IPS DF 4.7 (cell line): ENCODE measurements at regions not wholly inside any gene's neighbourhood (a gene's known extent, or its start where the extent isn't known, plus 50 kb on each side); places are given as distances from the start of the nearest gene placed in this dataset.
A peak's percentile ranks its signal among the peaks of the same experiment; 100 is the strongest.
"Not testable (repeated sequence)": the region's sequence is repeated elsewhere in the genome, so short reads cannot be mapped to it uniquely, and the experiment has no call there.

Experiments
- DNase-seq: peaks from one replicate; pipeline ENCODE4 v3.0.0-alpha.2; 2013; ENCODE audit warnings: low spot score; ENCODE audit errors: extremely low read depth

DNA sequence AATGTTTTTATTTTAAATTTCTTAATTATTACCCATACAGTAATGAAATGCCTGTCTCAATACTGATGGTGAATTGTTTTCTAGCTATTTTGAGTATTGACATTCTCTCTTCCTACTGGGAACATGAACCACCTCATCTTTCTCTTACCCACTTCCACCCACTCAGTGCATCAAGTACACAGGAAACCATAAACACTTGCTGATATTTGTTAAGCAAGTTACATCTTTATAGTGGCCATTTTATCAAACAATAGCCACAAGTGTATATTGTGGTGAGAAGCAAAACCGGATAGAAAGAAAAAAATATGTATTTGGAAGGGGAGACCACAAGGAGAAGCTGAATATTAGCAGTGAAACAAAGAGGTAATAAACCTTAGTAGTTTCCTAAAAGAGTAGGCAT is 368.1 kb upstream of the HNRNPA3 start:
- no peak for DNase-seq

DNA sequence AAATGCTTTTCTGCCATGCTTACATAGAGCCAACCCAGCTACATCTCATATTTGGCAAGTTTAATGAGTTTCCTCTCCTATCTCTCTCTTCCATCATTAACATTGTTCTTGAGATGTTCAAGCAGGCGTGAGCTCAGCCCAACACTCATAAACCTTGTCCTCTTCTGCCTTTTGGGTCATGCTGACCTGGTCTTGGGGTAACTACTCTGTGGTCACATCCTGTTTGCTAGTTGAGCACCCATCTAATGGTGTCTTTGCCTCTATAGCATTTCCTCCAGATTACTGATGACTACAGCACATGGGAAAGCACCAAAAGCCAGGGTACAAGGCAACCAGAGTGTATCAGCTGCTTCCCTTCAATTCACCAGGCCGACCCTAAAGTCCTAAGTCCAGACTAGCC is 366.9 kb upstream of the HNRNPA3 start:
- no peak for DNase-seq

DNA sequence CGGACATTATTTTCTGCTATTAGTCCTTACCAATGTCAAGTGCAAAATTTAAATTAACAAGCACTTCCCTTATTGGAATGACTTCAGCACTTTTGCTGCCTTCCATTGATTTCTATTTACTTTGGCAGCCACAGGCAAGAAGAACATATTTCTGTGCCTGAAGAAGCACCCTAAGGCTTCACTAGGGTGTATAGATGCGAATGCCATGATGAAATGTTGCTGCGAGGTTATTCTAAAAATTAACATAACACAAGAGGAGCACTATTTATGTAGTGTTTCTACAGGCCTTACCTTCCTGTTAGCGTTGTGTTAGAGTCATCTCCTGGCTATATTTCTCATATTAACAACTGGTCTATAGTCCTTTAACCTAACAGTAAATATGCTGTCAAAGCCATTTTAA is 365.0 kb upstream of the HNRNPA3 start:
- no peak for DNase-seq

DNA sequence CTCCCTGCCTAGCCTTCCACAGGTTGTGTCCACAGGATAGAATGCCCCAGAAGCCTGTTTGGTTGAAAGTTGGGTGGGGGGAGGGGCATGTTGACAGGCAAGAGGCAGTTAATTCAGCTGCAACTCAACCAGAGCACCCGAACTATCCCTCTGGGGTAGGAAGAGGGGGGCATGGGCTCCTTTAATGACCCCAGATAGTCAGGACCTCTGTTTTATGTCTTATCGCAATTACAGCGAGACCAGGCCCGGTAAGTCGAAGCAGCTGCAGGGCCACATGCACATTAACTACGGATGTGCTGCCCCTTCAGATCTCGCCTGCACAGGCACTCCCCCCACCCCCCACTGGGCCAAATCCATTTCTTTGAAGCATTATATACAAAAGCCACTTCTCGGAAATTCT is 363.8 kb upstream of the HNRNPA3 start:
- no peak for DNase-seq

DNA sequence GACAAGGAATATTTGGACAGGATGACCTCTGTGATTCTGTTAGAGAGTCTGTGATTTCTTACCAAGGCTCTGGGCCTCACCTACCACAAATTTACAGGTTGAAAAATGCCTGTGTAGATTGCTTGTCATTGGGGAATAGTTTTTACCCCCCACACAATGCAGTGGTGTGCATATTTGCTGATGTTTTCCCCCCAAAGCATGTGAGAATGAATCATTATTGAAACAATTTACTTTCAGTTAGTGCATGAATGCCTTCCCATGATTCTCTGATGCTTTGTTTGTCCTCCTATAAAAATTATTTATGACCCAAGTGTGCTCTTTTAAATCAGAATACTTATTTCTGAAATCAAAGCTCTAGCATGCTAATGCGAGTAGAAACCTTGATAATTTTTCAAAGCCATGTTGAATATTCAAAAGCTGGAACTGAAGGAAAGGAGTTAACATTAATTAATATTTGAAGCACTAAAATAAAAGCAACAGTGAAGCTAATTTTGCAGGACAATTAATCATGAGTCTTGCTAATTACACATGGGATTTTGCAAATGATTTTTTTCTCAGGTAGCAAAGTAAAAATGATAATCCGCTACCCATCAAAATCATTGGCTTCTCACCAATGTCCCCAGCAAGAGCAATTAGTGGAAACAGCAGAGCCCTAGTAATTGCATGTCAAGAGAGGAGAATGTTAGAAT is 361.2 kb upstream of the HNRNPA3 start:
- no peak for DNase-seq

DNA sequence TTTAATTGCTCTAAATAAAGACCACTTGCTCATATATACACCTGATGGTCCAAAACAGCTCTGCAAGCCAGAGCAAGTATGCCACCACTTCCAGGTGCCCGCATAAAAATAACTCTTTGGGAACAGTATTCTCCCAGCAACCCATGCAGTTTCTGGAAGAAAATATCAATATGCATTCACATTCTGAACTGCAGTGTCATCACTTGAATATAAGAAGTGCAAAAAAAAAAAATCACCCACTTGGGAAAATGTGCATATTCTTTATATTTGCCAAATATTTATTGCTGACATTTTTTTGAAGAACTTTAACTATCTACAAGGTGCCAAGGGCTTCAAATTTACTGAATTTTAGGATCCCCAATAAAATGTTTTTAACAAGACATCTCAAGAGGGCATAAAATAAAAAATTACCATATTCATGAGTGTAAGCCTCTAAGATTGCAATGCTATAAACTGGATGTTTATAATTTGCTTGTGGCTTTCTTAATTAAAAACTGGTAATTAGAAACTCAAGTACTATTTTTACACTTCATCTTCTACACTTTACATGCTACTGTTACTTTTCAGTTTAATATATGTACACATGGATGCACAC is 360.6 kb upstream of the HNRNPA3 start:
- no peak for DNase-seq

DNA sequence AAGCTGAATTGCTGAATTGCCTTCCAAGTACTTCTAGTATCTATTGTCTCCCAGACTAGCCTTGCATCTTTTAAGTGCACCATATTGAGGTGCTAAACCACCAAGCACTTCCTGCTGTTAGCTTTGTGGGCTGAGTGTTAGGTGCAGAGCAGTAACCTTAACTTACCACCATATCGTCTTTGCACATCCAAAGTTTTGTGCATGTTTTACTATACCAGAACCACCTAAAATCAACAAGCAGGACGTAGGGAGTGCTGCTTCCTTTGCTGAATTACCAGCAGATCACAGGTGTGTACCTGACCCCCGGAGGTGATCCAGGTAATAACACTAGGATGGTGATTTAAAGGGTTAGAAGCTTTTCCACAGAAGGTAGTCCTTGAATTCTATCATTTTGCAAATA is 359.9 kb upstream of the HNRNPA3 start:
- DNase-seq = no peak

DNA sequence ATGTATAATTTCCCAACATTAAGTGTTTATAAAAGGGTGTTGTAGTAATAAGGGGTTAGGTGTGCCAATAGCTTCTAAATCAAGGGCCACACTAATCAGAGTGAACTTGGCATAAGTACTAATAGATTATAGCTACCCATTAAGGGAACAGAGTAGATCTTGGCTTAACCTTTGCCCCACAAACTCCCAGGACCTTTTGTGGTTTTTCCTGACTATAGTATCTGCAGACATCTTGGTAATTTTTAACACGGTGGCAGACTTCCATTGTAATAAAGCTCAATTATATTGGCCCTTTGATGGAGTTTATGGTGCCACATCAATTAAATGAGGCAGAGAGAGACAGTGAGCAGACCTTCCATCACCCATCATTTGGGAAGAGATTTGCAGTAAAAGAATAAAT is 358.5 kb upstream of the HNRNPA3 start:
- DNase-seq = no peak

DNA sequence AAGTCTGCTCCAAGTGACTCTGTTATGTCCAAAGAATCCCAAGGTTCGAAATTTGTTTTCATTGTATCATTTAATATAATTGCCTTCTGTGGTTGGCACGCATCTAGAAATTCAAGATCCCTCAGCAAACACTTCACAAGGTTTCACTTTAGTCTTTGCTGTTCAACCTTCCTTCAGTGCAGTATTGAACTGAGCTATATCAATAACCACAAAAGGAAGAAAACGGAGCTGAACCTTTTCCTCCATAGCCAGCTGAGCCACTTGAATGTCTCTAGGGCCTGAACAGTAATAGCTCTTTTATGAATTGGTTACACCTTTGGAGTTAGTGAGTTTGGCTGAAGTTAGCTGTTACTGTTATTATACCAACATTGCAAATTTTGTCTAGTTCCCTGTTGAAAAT is 357.7 kb upstream of the HNRNPA3 start:
- DNase-seq = no peak

DNA sequence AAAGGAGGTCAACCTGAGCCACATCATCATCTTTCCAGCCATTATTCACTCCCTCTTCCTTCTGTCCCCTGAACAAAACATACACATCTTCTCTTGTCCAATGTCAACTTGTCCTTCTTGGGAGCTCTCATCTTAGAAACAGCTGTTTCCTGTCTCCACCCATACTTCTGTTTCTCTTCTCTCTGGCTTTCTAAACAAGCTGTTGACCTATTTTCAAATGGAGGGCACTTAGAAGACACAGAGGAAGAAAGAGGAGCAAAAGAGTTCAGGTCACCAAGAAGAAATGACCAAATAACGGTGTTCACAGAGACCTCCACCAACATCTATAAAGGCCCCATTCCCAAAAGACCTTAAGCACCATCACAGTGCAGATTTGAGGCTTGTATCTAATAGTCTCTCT is 355.9 kb upstream of the HNRNPA3 start:
- DNase-seq = no peak

DNA sequence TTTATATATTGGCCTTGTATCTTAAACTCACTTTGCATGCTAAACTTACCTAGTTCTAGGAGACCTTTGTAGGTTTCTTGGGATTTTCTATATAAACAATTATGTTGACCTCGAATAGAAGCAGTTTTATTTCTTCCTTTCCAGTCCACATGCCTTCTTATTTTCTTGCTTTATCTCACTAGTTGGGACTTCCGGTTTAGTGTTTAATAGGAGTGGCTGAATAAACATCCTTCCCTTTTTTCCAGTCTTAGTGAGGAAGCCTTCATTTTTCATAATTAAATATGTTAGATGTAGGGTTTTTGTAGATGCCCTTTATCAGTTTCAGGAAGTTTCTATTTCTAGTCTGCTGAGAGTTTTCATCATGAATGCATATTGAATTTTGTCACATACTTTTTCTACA is 347.3 kb upstream of the HNRNPA3 start:
- no peak for DNase-seq

DNA sequence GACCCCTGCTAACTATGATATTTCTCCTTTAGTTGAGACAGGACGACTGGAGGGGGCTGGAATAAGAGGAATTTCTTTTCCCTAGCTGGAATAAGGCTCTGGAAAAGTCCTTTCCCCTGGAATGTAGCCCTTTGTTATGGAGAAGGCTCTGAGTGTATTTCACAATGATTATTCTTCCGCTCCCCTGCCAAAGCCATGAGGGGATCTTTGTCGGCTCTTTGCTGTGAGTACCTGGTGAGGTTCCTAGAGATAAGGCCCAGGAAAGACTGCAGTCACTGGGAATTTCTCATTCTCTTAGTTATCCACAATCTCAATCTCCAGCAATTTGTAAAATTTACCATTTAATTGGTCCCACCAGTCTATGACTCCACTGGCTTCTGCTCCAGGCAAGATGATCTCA is 340.2 kb upstream of the HNRNPA3 start:
- DNase-seq = peak; percentile 44

DNA sequence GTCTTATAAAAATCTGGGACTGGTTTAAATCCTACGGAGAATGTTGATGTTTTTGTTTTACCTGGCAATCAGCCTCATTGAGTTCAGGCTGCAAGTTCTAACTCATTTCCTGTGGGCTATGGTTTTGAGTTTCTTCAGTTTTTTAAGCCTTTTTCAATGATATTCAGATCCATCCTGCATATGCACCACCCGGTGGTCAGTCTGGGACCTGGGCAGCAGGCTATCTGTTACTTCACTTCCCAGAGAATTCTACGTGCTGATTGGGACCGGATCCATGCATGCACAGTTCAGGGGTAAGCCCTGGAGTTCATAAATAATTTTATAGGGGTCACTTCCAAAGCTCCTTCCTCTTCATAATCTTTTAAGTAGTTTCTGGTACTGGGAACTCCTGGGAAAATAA is 339.2 kb upstream of the HNRNPA3 start:
- no peak for DNase-seq

DNA sequence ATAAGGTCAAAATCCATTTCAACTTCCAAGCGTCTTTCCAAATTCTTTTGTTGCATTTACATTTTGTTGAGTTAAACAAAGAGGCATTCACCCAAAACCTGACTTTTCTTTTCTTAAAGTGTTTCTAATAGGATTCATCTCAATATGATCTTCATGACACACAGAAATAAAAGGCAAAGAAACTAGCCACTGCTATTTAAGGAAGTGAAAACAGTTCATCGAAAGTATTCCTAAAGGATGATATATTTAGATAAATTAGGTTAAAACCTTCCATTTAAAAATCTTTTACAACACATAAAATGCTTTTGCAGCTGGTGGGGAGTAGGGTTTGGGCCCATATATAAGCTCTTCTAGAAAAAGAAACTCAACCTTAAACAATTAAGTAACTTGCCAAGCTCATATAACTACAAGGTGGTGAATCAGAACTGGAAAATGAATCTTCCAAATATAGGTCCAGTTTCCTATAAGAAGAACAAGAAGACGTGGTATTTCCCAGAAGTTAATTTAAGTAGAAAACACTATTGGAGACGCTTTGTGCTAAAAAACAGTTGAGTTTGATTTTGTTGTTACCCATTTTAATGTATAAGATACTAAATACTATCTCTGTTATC is 336.0 kb upstream of the HNRNPA3 start:
- DNase-seq = no peak

DNA sequence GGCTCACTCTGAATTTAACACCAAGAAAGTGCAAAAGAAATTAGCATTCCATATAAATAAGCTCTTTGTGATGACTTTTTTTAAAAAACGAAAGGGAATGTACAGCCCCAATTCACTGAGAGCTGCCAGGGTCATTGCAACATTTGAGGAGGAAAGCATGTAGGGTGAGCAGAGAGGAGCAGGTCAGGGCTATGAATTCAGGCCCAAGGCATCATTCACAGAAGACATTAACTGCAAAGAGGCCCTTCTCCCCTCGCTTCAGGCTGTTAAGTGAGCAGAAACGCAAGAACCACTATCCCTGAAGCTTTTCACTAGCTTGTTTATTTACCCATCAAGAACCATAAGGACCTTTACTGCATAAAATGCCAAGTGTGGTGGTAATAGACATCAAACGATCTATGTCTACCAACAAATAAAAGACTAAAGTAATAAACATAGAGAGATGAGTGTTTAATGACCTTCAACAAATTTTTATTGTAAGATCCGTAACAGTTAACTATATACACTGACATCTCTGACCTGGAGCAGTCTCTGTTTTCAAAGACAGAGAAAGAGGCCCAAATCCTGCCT is 333.1 kb upstream of the HNRNPA3 start:
- no peak for DNase-seq

DNA sequence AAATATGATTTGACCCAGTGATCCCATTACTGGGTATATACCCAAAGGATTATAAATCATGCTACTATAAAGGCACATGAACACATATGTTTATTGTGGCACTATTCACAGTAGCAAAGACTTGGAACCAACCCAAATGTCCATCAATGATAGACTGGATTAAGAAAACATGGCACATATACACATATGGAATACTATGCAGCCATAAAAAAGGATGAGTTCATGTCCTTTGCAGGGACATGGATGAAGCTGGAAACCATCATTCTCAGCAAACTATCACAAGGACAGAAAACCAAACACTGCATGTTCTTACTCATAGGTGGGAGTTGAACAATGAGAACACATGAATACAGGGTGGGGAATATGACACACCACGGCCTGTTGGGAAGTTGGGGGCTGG is 330.5 kb upstream of the HNRNPA3 start:
- DNase-seq = not testable (repeated sequence)

DNA sequence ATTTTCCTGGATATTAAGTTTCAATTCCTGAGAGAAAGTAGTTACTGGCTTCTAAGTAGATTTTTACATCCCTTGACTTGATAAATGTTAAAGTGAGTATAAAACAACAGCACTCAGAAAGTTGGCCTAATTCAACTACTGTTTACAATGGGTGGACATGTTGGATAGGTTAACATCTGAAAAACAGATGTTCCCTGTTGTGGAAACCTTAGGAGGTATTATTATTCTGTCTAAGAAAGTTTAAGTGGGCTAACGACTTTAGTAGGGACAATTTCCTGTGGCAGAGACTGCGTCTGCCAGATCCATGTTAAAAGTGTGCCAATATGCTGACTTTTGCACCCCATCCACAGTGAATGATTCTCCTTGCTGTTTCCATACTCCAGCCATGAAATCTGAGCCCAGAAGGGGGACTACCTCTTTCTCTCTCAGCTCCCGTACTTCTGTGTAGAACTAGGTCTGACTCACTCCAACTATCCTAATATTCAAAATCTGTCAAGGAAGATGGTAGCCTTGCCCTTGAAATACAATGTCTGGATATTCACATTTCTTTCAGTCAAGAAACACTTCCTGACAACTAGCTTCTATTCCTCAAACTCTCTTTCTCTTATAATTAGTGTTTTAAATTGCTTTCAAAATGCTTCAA is 327.5 kb upstream of the HNRNPA3 start:
- DNase-seq = no peak

DNA sequence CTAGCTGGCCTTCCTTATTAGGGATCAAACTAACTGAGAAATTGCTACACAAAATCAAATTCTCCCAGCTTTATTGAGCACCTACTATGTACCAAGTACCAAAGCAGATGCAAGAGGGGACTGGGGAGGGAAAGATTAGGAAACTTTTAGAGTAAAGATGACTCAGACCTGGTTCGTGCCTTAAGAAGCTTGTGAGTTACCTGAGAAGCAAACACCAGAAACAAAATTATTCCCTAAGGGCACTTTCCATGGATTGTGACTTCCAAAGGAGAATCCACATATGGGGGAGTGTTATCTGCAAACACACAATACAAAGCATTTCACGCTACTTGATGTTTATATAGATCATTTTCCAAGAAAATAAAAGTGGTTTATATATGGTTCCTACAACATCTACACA is 326.9 kb upstream of the HNRNPA3 start:
- no peak for DNase-seq

DNA sequence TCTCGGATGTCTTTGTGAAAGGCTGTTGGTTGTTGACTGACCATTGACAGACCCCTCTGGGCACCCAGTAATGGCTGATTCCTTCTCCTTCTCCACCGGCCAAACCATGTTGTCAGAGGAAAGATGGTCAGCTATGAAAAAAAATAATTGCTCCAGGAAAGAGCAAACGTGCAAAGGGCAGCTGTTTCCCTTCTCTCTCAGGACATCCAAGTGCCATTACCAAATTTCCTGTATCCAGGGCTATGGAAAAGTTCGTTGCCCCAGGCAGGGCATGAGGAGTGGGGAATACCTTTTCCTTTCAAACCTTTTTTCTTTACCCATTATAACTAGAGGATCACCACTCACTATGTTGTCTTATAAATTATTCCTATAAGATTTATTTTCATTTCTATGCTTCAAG is 321.5 kb upstream of the HNRNPA3 start:
- DNase-seq = no peak

DNA sequence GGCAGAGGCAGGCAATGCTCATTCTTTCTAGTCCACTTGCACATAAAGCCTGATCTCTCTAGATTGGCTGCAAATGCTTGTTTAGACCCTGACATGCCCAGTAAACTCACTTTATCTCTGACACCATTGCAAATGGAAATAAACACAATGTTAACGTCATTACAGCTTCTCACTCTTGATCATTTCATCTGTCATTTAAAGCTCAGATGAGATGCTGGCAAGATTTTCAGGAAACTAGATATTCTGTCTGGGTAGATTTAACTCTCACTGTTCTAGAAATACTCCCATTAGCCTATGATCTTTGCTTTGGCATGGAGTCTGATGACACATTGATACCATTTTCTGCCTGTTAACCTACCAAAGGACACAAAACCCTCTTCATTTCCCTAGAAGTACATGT is 320.7 kb upstream of the HNRNPA3 start:
- no peak for DNase-seq

DNA sequence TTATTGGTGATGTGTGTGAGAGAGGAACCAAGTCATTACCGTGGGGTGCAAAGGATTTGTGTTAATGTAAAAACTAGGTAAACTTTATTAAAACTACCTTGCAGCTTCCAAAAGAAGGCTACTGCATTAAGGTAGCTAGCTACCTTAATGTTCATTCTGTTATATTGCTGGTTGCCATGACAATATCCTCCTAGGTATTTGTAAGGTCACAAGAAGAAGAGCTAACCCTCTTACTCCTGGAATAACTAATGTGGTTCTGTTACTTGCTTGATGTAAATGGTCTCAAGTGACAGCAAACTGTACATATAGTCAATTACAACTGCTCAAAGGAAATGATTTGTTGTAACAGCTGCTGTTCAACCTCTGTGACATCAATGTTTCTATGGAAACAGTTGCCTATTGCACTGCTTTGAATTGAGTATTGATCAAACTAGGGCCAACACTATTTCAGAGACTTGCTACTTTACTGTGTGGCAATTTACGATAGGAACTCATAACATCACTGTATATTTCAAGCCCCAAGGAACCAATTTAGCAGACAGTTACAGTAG is 319.8 kb upstream of the HNRNPA3 start:
- DNase-seq = no peak

DNA sequence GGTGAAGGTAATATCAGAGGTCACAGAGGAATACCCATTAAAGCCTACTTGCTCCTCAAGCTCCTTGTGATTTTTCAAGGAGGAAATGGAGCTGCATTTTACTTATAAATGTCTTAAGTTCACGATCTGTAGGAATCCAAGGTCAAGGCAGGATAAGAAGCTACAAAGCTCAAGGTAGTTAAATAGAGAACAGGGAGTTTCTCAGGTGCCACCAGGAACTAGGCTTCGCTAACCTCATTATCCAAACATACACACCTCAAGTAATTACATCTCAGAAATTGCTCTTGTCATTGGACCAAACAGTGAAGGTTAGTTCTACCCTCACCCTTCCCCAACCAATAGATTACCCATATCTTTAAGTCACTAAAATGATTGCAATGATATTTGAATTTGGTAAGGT is 317.4 kb upstream of the HNRNPA3 start:
- DNase-seq = no peak
